Breast epithelium (tissue), 3 donors: ENCODE measurements at regions not wholly inside any gene's neighbourhood (a gene's known extent, or its start where the extent isn't known, plus 50 kb on each side); places are given as distances from the start of the nearest gene placed in this dataset.

ENCODE experiments used
- POLR2A ChIP-seq: fragments of 450-650 bp; IDR thresholded peaks from one replicate; pipeline ENCODE4 v1.6.1; 2016; ENCODE audit warnings: antibody characterized with exemption, mild to moderate bottlenecking, moderate library complexity
- POLR2AphosphoS5 ChIP-seq, 3 donors: sonication (generic); formaldehyde crosslinking; IDR thresholded peaks; one replicate each; pipeline ENCODE4 v1.6.1; 2017; ENCODE audit warnings: antibody characterized with exemption in 3 of 3
- TF ChIP-seq, protein P1 (sequence below), 3 donors: fragments of 450-650 bp; IDR thresholded peaks; one replicate each; pipeline ENCODE4 v1.5.1; 2016 to 2017; ENCODE audit warnings: antibody characterized with exemption in 3 of 3, mild to moderate bottlenecking in 3 of 3, moderate library complexity in 3 of 3

DNA sequence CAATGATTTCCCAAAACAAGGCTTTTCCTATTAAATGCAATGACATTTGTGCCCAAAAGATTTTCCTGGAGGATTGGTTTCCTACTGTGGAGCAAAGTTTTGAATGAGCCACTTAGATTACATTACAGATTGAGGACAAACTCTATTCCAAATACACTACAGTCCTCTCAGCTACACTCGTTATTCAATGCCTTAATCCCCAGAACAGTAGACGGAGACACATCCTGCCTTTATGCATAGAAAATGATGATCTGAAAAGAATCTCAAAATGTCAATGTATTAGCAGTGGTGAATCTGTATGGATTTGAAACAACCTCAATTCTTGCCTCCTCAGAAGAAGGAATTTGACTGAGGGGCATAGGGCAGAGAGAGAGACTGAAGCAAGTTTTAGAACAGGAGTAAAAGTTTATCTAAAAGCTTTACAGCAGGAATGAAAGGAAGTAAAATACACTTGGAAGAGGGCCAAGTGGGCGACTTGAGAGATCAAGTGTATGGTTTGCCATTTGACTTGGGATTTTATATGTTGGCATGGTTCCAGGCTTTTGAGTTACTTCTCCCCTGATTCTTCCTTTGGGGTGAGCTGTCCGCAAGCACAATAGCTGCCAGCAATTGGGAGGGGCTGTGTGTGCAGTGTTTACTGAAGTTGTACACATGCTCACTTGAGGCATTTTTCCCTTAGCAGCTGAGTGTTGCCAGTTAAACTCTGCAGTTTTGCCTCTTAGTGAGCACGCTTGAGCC is 891.9 kb upstream of the MBL2 start:
- TF ChIP-seq, protein P1, sequence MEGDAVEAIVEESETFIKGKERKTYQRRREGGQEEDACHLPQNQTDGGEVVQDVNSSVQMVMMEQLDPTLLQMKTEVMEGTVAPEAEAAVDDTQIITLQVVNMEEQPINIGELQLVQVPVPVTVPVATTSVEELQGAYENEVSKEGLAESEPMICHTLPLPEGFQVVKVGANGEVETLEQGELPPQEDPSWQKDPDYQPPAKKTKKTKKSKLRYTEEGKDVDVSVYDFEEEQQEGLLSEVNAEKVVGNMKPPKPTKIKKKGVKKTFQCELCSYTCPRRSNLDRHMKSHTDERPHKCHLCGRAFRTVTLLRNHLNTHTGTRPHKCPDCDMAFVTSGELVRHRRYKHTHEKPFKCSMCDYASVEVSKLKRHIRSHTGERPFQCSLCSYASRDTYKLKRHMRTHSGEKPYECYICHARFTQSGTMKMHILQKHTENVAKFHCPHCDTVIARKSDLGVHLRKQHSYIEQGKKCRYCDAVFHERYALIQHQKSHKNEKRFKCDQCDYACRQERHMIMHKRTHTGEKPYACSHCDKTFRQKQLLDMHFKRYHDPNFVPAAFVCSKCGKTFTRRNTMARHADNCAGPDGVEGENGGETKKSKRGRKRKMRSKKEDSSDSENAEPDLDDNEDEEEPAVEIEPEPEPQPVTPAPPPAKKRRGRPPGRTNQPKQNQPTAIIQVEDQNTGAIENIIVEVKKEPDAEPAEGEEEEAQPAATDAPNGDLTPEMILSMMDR (IDR thresholded peaks at IDR 0.05), result no peak
- TF ChIP-seq POLR2A, result no peak
- no peak for TF ChIP-seq POLR2AphosphoS5 (IDR thresholded peaks at IDR 0.05)
